CD4-positive, alpha-beta T cell treated with Interleukin-15 for 4 hours (primary cell): ENCODE measurements at regions not wholly inside any gene's neighbourhood (a gene's known extent, or its start where the extent isn't known, plus 50 kb on each side); places are given as distances from the start of the nearest gene placed in this dataset.

Experiments used
- DNase-seq: peaks from one replicate; pipeline ENCODE4 v3.0.0-alpha.2; 2020; ENCODE audit warnings: low spot score

GRCh38 chr5:99133921-99134320 lies 205.1 kb upstream of the CHD1 start:
- DNase-seq = no peak

DNA sequence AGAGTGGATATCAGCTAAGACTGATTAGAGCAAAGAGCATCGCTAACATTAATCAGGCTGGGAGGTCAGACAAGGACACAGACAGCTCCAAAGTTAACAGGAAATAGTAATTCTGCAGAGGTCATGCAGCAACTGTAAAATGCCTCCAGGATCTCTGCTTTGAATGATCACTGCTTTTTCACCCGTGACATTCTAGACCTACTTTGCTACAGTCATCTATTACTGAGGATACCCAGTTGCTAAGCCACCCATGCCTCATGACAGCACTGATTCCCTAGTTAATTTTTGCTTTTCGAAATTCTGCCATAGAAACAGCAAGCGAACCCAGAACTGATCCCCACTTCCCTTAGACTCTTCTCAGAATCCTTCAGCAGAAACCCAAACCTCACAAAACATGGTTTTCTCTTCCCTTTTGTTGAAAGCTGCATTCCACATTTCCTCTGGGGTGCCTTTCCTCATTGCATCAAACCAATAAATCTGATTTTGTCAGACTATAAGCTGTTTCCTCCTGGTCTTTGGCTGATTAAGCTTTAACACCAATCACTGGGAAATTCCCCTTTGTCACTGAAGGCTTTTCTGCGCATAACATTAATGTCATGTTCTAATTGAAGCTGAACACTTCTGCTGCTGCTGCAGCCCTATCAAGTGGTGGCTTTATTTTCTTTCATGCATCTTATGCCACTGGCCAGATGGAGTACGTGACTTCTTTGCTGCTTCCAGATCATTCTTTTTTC lies 201.1 kb upstream of the CHD1 start:
- DNase-seq = no peak

- DNase-seq = no peak
These were observed 194.2 kb upstream of the CHD1 start for GRCh38 chr5:99122976-99123375.

DNA sequence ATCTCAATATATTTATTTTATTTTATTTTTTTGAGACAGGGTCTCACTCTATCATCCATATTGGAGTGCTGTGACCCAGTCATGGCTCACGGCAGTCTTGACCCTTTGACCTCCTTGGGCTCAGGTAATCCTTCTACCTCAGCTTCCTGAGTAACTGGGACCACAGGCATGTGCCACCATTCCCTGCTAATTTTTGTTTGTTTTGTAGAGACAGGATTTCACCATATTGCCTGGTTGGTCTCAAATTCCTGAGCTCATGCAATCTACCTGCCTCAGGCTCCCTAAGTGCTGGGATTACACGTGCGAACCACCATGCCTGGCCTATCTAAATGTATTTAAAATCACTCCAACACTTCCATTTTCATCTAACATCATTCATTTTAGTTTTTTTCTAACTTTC lies 190.5 kb upstream of the CHD1 start:
- DNase-seq = no peak

GRCh38 chr5:99116526-99116925 lies 187.7 kb upstream of the CHD1 start:
- no peak for DNase-seq

DNA sequence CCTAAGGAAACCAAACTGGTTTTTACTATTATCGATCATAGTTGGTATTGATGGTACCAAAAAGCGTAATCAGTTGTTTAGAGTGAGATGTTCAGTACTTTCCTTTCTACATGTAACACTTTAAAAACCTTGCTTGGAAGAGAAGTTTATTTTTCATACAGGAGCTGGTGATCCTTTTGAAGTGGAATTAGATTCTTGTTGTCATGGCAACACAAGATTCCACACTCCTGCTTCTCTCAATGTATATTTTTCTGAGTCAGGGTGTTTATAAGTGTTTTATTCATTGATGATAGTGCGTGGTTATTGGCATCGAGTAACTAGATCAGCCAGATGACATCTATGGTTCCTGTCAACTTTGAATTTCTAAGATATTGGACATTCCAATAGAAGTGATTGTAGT lies 181.1 kb upstream of the CHD1 start:
- DNase-seq = no peak

GRCh38 chr5:99105216-99105615 lies 176.4 kb upstream of the CHD1 start:
- no peak for DNase-seq

DNA sequence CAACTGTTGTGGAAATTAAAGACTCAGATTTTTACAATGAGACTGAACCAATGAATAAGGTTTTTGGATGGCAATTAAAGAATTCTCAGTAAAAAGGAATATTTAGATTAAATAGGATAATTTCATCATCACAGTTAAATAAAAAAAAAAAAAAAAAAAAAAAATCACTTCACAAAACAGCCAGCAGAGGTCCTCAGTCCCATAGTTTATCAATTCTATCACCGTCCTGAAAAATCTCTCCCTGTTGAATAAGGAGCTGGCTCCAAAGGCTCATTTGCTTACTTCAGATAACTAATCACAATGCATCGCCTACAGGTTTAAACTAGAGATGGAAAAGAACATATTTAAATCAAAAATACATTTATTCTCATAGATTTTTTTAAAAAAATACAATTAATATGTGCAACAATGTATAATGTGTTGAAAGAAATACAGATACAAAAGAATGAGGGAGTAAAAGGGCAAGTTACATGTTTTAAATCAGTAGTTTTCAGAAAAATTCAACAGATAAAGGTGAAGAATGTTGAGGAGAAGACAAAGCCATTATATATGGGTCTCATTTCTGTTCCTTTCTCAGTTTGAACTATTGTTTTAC lies 175.8 kb upstream of the CHD1 start:
- no peak for DNase-seq

- no peak for DNase-seq
These were observed 173.4 kb upstream of the CHD1 start for GRCh38 chr5:99102073-99102697.

DNA sequence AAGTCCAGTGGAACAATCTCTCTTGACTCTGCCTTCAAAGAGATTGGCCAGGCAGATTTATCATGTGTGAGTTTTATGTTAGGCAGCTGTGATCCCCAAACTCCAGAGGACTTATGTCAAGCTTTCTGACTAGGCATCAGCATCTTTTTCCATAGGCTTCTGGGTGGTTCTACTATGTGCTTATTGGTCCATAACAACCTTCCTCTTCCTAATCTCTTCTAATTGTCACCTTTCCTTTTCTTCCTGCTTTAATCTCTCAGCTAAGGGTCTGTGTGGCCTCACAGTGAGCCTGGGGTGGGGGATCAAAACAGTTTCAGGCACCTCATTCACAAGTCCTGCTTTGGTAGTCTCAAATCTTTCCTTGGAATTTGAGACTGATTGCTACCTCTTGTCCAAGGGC lies 170.9 kb upstream of the CHD1 start:
- no peak for DNase-seq

GRCh38 chr5:99089822-99090549 lies 161.2 kb upstream of the CHD1 start:
- no peak for DNase-seq

DNA sequence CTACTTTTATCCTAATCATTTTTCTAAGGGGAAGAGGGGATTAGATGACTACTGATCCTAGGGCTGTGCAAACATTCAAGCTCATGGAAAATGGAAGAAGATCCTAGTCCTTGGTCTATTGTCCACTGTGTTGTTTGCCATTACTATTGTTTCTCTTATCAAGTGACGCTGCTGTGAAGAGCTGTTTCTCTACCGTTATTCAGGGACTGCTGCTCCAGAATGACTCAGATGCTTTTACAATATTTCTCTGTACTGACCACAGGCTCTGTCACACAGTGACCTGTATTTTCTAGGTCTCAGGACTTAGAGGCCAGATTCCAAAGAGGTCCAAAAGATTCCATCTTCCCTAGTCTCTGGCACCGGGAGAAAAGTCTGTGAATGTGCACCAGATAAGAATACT lies 159.5 kb upstream of the CHD1 start:
- DNase-seq = no peak

DNA sequence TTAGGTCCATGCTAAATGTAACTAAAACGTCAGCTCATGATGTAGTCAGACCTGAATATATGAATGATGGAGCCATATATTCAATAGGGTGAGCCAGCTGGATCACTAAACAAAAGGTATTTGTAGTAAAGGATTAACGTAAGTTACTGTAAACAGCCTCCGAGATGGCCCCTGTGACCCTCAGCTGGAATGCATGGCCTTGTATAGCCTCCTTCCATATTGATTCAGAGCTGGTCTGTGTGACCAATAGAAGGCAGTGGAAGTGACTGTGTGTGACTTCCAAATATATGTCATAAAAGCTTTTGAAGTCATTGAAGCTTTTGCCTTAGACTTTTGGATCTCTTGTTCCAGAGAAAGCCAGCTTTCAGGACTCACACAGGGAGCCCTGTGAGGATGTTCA lies 154.4 kb upstream of the CHD1 start:
- DNase-seq = no peak

DNA sequence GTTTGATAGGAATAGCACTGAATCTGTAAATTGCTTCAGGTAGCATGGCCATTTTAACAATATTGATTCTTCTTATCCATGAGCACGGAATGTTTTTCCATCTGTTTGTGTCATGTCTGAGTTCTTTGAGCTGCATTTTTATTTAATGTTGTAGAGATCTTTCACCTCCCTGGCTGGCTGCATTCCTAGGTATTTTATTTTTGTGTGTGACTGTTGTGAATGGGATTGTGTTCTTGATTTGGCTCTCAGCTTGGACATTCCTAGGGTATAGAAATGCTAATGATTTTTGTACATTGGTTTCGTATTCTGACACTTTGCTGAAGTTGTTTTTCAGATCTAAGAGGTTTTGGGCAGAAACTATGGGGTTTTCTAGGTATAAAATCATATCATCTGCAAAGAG lies 152.9 kb upstream of the CHD1 start:
- DNase-seq = no peak

DNA sequence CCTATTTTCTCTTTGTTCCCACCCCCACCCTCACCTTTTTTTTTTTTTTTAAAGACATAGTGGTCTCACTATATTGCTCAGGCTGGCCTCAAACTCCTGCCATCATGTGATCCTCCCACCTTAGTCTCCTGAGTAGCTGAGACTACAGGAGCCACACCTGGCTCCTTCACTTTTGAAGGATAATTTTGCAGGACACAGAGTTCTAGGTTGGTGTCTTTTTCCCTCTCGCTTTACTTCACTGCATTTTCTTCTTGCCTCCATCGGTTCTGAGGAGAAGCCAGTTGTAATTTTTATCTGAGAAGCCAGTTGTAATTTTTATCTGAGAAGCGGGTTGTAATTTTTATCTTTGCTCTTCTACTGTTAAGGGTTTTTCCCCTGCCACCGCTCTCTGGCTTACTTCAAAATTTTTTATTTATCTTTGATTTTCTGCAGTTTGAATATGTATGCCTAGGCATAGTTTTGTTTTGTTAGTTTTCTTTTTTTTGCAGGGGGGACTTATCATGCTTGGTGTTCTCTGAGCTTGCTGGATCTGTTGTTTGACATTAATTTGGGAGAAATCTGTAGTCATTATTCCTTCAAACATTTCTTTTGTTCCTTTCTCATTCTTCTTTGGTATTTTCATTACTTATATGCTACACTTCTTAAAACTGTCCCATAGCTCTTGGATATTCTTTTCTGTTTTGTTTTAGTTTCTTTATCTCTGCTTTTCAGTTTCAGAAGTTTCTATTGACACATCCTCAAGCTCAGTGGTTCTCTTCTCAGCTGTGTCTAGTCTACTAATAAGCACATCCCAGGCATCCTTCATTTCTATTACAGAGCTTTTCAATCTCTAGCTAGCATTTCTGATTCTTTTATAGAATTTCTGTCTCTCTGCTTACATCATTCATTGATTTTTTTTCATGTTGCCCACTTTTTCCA lies 148.2 kb upstream of the CHD1 start:
- DNase-seq = no peak

- DNase-seq = no peak
These were observed 144.0 kb upstream of the CHD1 start for GRCh38 chr5:99072846-99073245.

- no peak for DNase-seq
These were observed 142.0 kb upstream of the CHD1 start for GRCh38 chr5:99070822-99071221.

DNA sequence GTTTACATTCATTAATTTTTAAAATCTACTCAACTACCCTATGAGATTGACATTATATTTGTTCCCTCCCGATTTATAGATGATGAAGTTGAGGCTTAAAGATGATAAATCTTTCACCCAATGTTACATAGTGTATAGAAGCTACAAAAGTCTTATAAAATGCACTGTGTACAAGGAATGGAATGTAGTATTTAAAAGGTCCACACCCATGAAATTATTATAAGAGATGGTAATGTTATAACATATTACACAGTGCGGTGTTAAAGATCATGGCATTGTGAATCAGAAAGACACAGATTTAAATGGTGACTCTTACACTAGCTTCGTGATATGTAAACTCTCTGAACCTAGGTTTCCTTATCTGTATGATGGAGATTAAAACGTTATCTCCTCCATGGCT lies 141.6 kb upstream of the CHD1 start:
- no peak for DNase-seq

DNA sequence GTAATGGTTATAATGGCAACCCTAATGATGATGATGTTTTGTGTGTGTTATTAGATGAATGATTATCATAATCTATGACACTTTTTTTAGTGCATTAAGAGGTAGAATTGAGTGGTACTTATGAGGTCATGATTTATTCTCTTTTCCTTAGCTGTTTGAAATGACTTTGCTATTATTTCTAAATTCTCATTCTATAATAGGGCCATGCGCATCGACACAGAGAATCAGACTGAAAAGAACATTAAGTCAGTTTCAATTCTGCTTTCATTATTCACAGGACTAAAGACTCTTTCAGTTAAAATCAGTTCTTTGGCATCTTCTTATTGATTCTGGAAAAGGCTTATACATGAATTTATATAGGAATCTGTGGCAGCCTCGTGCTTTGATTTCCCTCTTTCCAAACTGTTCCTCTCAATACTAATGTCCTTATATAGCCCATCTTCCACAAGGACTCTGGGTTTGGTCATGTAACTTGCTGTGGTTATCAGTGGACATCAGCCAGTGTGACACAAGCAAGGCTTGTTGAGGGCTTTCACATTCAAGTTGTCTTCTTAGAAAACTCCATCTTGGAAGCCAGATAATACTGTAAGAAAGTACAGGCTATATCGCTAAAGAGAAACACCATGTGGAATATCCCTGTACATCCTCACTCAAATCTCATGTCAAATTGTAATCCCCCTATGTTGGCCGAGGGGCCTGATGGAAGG lies 140.3 kb upstream of the CHD1 start:
- no peak for DNase-seq

GRCh38 chr5:99063737-99064136 lies 134.9 kb upstream of the CHD1 start:
- no peak for DNase-seq

DNA sequence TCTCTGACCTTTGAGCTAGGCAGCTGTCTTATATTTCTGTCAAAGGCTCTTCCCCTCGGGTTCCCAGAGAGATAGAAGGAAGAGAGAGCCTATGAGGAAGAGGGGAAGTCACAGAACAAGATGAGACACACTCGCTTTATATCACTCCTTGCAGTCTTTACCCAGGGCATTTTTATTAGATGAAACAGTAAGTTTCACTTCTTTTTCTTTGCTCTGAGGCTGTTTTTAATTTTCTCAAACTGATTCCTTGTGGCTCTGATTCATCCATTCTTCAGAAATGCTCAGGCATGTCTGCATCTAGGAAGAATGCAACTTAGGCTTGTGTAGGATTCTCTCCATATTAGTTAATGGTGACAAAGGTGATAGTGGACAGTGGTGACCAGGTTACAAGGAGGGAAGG lies 132.9 kb upstream of the CHD1 start:
- DNase-seq = no peak
